A549 (cell line): ENCODE measurements at regions not wholly inside any gene's neighbourhood (a gene's known extent, or its start where the extent isn't known, plus 50 kb on each side); places are given as distances from the start of the nearest gene placed in this dataset.
"Not testable (repeated sequence)": the region's sequence is repeated elsewhere in the genome, so short reads cannot be mapped to it uniquely, and the experiment has no call there.

Source experiments
- ATAC-seq, 2 experiments: fragments of 200-7000 bp in 1 of 2; fragments of >200 bp in 1 of 2; cut with Nextera tagmentation in 1 of 2; cut with Tn5 transposase in 1 of 2; 3 replicates each; pipeline versions ENCODE4 v1.8.0 to v1.9.1; 2018 to 2020; ENCODE audit warnings: mild to moderate bottlenecking in 1 of 2, moderate library complexity in 1 of 2
- CTCF ChIA-PET: fragments of 300-600 bp; sonication (Branson Sonifier 250); formaldehyde crosslinking; extraction: SDS; loops from one replicate; lab custom pipeline; 2021; ENCODE audit warnings: antibody characterized with exemption, inconsistent platforms; lab: Yijun Ruan, JAX
- POLR2A ChIA-PET: fragments of 350-600 bp; formaldehyde crosslinking; extraction: SDS; loops from one replicate; lab custom pipeline; 2021; ENCODE audit warnings: antibody characterized with exemption, inconsistent platforms; lab: Yijun Ruan, JAX
- DNase-seq, 2 experiments: peaks; one replicate each; pipeline versions ENCODE4 v3.0.0 to v3.0.0-alpha.2; 2011 to 2016; ENCODE audit warnings: low read depth in 1 of 2, low spot score in 1 of 2
- FAIRE-seq: peaks from 2 replicates; lab custom pipeline; 2011; peaks lifted over from hg19 to GRCh38; lab: Jason Lieb, UNC
- H3K27ac ChIP-seq, 2 experiments: fragments of >200 bp; sonication (Bioruptor Twin); formaldehyde crosslinking; 3 replicates each; pipeline ENCODE4 v1.5.1; 2016 to 2017
- H3K4me1 ChIP-seq: fragments of >200 bp; sonication (Bioruptor Twin); formaldehyde crosslinking; 3 replicates; pipeline ENCODE4 v1.6.1; 2016
- H3K4me2 ChIP-seq: fragments of >200 bp; sonication (Bioruptor Twin); formaldehyde crosslinking; 3 replicates; pipeline ENCODE4 v1.6.1; 2016
- H3K4me3 ChIP-seq: fragments of >200 bp; sonication (Bioruptor Twin); formaldehyde crosslinking; 3 replicates; pipeline ENCODE4 v1.5.1; 2016
- H3K9me3 ChIP-seq: fragments of >200 bp; sonication (Bioruptor Twin); formaldehyde crosslinking; 3 replicates; pipeline ENCODE4 v1.6.1; 2016
- ATOH8 ChIP-seq: fragments of 250-450 bp; sonication (Bioruptor Pico); IDR thresholded peaks from 2 replicates; pipeline ENCODE4 v1.5.0; 2020; ENCODE audit warnings: low read depth, mild to moderate bottlenecking, moderate library complexity
- BCL3 ChIP-seq: fragments of >200 bp; sonication (Bioruptor Twin); formaldehyde crosslinking; IDR thresholded peaks from 3 replicates; pipeline ENCODE4 v1.6.1; 2016
- BHLHE40 ChIP-seq: IDR thresholded peaks from 2 replicates; pipeline ENCODE4 v1.6.1; 2012; ENCODE audit warnings: low read depth, low read length, inconsistent platforms
- CEBPB ChIP-seq, 2 experiments: fragments of >200 bp in 1 of 2; sonication (Bioruptor Twin) in 1 of 2; formaldehyde crosslinking in 1 of 2; IDR thresholded peaks; 2 replicates each; pipeline ENCODE4 v1.6.1; 2012 to 2016
- CTCF ChIP-seq: fragments of >200 bp; sonication (Bioruptor Twin); formaldehyde crosslinking; IDR thresholded peaks from 3 replicates; pipeline ENCODE4 v1.5.1; 2016
- EHF ChIP-seq: fragments of 250-450 bp; sonication (Bioruptor Pico); IDR thresholded peaks from 2 replicates; pipeline ENCODE4 v1.5.0; 2020; ENCODE audit warnings: mild to moderate bottlenecking
- EHMT2 ChIP-seq: fragments of 200-600 bp; sonication (generic); IDR thresholded peaks from 2 replicates; pipeline ENCODE4 v1.6.1; 2016; ENCODE audit warnings: antibody characterized with exemption, low read depth, mild to moderate bottlenecking, moderate library complexity
- EP300 ChIP-seq, 2 experiments: fragments of >200 bp; sonication (Bioruptor Twin); formaldehyde crosslinking; IDR thresholded peaks; 2 replicates in 1 of 2; 3 replicates in 1 of 2; pipeline ENCODE4 v1.6.1; 2016 to 2017
- FOSB ChIP-seq: fragments of 250-450 bp; sonication (Bioruptor Pico); IDR thresholded peaks from 2 replicates; pipeline ENCODE4 v1.5.0; 2020; ENCODE audit warnings: mild to moderate bottlenecking, moderate library complexity
- FOSL2 ChIP-seq, 2 experiments: fragments of 450-650 bp in 1 of 2; fragments of >200 bp in 1 of 2; sonication (Bioruptor Twin) in 1 of 2; formaldehyde crosslinking; IDR thresholded peaks; 2 replicates each; pipeline versions ENCODE4 v1.5.0 to v1.6.1; 2016 to 2020; ENCODE audit warnings: mild to moderate bottlenecking in 1 of 2, moderate library complexity in 1 of 2
- FOXS1 ChIP-seq: fragments of 250-450 bp; sonication (Bioruptor Pico); IDR thresholded peaks from 2 replicates; pipeline ENCODE4 v1.5.0; 2020; ENCODE audit warnings: mild to moderate bottlenecking, moderate library complexity
- GATA3 ChIP-seq: IDR thresholded peaks from 2 replicates; pipeline ENCODE4 v1.6.1; 2012; ENCODE audit warnings: borderline replicate concordance
- HES2 ChIP-seq: fragments of >200 bp; sonication (Bioruptor Twin); formaldehyde crosslinking; IDR thresholded peaks from 2 replicates; pipeline ENCODE4 v1.6.1; 2016
- HOXA7 ChIP-seq: fragments of 250-450 bp; sonication (Bioruptor Pico); IDR thresholded peaks from 2 replicates; pipeline ENCODE4 v1.5.0; 2020; ENCODE audit warnings: mild to moderate bottlenecking, moderate library complexity
- HOXB13 ChIP-seq: fragments of 250-450 bp; sonication (Bioruptor Pico); IDR thresholded peaks from 2 replicates; pipeline ENCODE4 v1.5.0; 2020; ENCODE audit warnings: low read depth, mild to moderate bottlenecking, moderate library complexity
- HOXB5 ChIP-seq: fragments of 250-450 bp; sonication (Bioruptor Pico); IDR thresholded peaks from 2 replicates; pipeline ENCODE4 v1.5.0; 2020; ENCODE audit warnings: mild to moderate bottlenecking, moderate library complexity
- KDM5A ChIP-seq: fragments of 200-600 bp; sonication (generic); IDR thresholded peaks from 2 replicates; pipeline ENCODE4 v1.6.1; 2016; ENCODE audit warnings: antibody characterized with exemption, mild to moderate bottlenecking
- MAFK ChIP-seq: fragments of 450-650 bp; IDR thresholded peaks from 2 replicates; pipeline ENCODE4 v1.6.1; 2014; ENCODE audit not compliant: partially characterized antibody
- NPAS2 ChIP-seq: fragments of 250-450 bp; sonication (Bioruptor Pico); IDR thresholded peaks from 2 replicates; pipeline ENCODE4 v1.8.0; 2022; ENCODE audit warnings: mild to moderate bottlenecking, moderate library complexity, borderline replicate concordance
- RCOR1 ChIP-seq: fragments of 150-350 bp; IDR thresholded peaks from 2 replicates; pipeline ENCODE4 v1.6.1; 2014; ENCODE audit warnings: antibody characterized with exemption, low read length, low read depth
- RNF2 ChIP-seq: fragments of 200-600 bp; sonication (generic); IDR thresholded peaks from 2 replicates; pipeline ENCODE4 v1.6.1; 2016; ENCODE audit warnings: low read depth, mild to moderate bottlenecking, antibody characterized with exemption, moderate library complexity, borderline replicate concordance
- SREBF2 ChIP-seq: fragments of 450-650 bp; IDR thresholded peaks from 2 replicates; pipeline ENCODE4 v1.6.1; 2014; ENCODE audit warnings: mild to moderate bottlenecking, moderate library complexity
- TFCP2L1 ChIP-seq: fragments of 250-450 bp; sonication (Bioruptor Pico); IDR thresholded peaks from 2 replicates; pipeline ENCODE4 v1.5.0; 2021; ENCODE audit warnings: mild to moderate bottlenecking
- TP53 ChIP-seq: fragments of 250-450 bp; sonication (Bioruptor Pico); IDR thresholded peaks from 2 replicates; pipeline ENCODE4 v1.5.0; 2021; ENCODE audit warnings: mild to moderate bottlenecking, moderate library complexity
- USF2 ChIP-seq: fragments of 450-650 bp; IDR thresholded peaks from 2 replicates; pipeline ENCODE4 v1.6.1; 2014; ENCODE audit warnings: antibody characterized with exemption
- ZNF302 ChIP-seq: fragments of 250-450 bp; sonication (Bioruptor Pico); IDR thresholded peaks from 2 replicates; pipeline ENCODE4 v1.9.0; 2021; ENCODE audit warnings: inconsistent platforms, mild to moderate bottlenecking, moderate library complexity
- ZSCAN20 ChIP-seq: fragments of 250-450 bp; sonication (Bioruptor Pico); IDR thresholded peaks from 2 replicates; pipeline ENCODE4 v1.8.0; 2022; ENCODE audit warnings: mild to moderate bottlenecking, moderate library complexity
- WGBS: methylation state at CpG from one replicate; pipeline ENCODE4 v1.1.6; 2017; ENCODE audit errors: missing lambda C conversion rate; 5-methylcytosine and 5-hydroxymethylcytosine counted together

- not testable (repeated sequence) for H3K4me3 ChIP-seq, H3K9me3 ChIP-seq, ATAC-seq, DNase-seq, FAIRE-seq, H3K4me2 ChIP-seq
- Histone ChIP-seq H3K4me1 (peaks cover 51% of the 10 kb centered on the region), H3K27ac (peak overlapping the region; percentile 95 to 97)
- 96% methylated on average over 11 of the region's 11 CpGs for WGBS
- POLR2A ChIA-PET: interaction anchor here (0.6 to 1.6 kb wide), 3 partner anchors 14 to 801 kb away, joined by 3 to 8 read pairs (median 4); no protein-coding TSS in a partner anchor
- CTCF ChIA-PET: interaction anchor here (1.1 to 10.8 kb wide), 5 partner anchors 9 to 112 kb away, joined by 3 to 168 read pairs (median 6); no protein-coding TSS in a partner anchor
- TF ChIP-seq HOXB13 (CRISPR knock-in tag): peak; percentile 46; the same call in 1 of the 2 replicates
- 0 out of 2 replicates have a peak, but pooled peaks have one; percentile 37 for TF ChIP-seq EHF (CRISPR knock-in tag)
Observed at GRCh38 chr15:92806171-92806570, 94.0 kb upstream of the CHD2 start.

- DNase-seq (no peak), ATAC-seq (no peak), FAIRE-seq (no peak)
- Histone ChIP-seq H3K4me3 (no peak overlapping the region), H3K9me3 (no peaks in the 10 kb centered on the region), H3K27ac (peak overlapping the region; percentile 95 to 97), H3K4me1 (peaks cover 46% of the 10 kb centered on the region), H3K4me2 (no peak overlapping the region)
- no peak for TF ChIP-seq SREBF2
- WGBS: 87% methylated on average over 17 of the region's 17 CpGs
- ChIA-PET POLR2A (interaction anchor here (0.6 to 1.6 kb wide), 2 partner anchors 75 to 801 kb away, joined by 4 to 8 read pairs; no protein-coding TSS in a partner anchor), CTCF (interaction anchor here (0.6 to 10.8 kb wide), 4 partner anchors 9 to 110 kb away, joined by 3 to 168 read pairs (median 84); no protein-coding TSS in a partner anchor)
Observed at GRCh38 chr15:92806763-92807162, 93.4 kb upstream of the CHD2 start.

GRCh38 chr15:92807971-92808571 is 92.1 kb upstream of the CHD2 start:
- peak overlapping the region; percentile 82 for H3K4me2 ChIP-seq
- DNase-seq (peak in 1 of 2 experiments; percentile 81), ATAC-seq (no peak), FAIRE-seq (no peak)
- CTCF ChIA-PET: interaction anchor here (0.6 to 10.8 kb wide), 26 partner anchors 7 to 213 kb away, joined by 3 to 168 read pairs (median 10); partner anchors contain the start of gene CHD2
- H3K9me3 ChIP-seq: no peaks in the 10 kb centered on the region
- POLR2A ChIA-PET: interaction anchor here (0.6 to 7.3 kb wide), 11 partner anchors 11 to 121 kb away, joined by 3 to 359 read pairs (median 21); partner anchors contain the start of gene CHD2
- H3K27ac ChIP-seq: peak overlapping the region; percentile 95 to 97
- WGBS: 5% methylated on average over 14 of the region's 14 CpGs
- H3K4me3 ChIP-seq: peak overlapping the region; percentile 41
- peaks cover 42% of the 10 kb centered on the region for H3K4me1 ChIP-seq
- TF ChIP-seq TP53 (peak; percentile 83; the same call in 1 of the 2 replicates), ZSCAN20 (CRISPR knock-in tag) (no peak), CEBPB (IDR thresholded peaks at IDR 0.05) (peak; percentile 71 to 84; a peak in 3 of 4 replicates), FOXS1 (CRISPR knock-in tag) (peak; percentile 59; the same call in 1 of the 2 replicates), RCOR1 (no peak), EHMT2 (no peak), EHF (CRISPR knock-in tag) (peak; percentile 89), CTCF (no peak), RNF2 (no peak), MAFK (no peak), TFCP2L1 (no peak; the same call in 1 of the 2 replicates), BHLHE40 (no peak), HOXB13 (CRISPR knock-in tag) (peak; percentile 76; the same call in 1 of the 2 replicates), HOXA7 (CRISPR knock-in tag) (peak; percentile 77; the same call in 1 of the 2 replicates), ZNF302 (peak; percentile 49; the same call in 1 of the 2 replicates), NPAS2 (CRISPR knock-in tag) (no peak), HOXB5 (CRISPR knock-in tag) (peak; percentile 79; the same call in 1 of the 2 replicates), GATA3 (no peak), BCL3 (no peak), HES2 (no peak; the same call in 1 of the 2 replicates), USF2 (no peak), EP300 (IDR thresholded peaks at IDR 0.05) (no peak), KDM5A (no peak), FOSL2 (IDR thresholded peaks at IDR 0.05) (no peak), FOSL2 (CRISPR knock-in tag; IDR thresholded peaks at IDR 0.05) (no peak), FOSB (CRISPR knock-in tag) (peak; percentile 80; the same call in 1 of the 2 replicates), ATOH8 (CRISPR knock-in tag) (0 out of 2 replicates have a peak, but pooled peaks have one; percentile 28)
